MCF 10A (cell line): ENCODE measurements at regions not wholly inside any gene's neighbourhood (a gene's known extent, or its start where the extent isn't known, plus 50 kb on each side); places are given as distances from the start of the nearest gene placed in this dataset.

ENCODE experiments used
- BruUV-seq: library from RNA; stranded (reverse); fragments of 400-500 nt; replicated peaks from 2 replicates; lab custom pipeline; 2021; lab: Mats Ljungman, UMichigan
- CTCF ChIA-PET: fragments of 300-600 bp; sonication (Branson Sonifier 250); formaldehyde crosslinking; extraction: SDS; loops from one replicate; lab custom pipeline; 2021; ENCODE audit warnings: antibody characterized with exemption, inconsistent platforms; lab: Yijun Ruan, JAX
- POLR2A ChIA-PET: fragments of 300-600, 350-650 bp; sonication (Branson Sonifier 250); formaldehyde crosslinking; extraction: SDS; loops from one replicate; lab custom pipeline; 2020; ENCODE audit warnings: antibody characterized with exemption, inconsistent platforms; lab: Yijun Ruan, JAX
- DNase-seq: peaks from one replicate; pipeline ENCODE4 v3.0.0-alpha.2; 2018; ENCODE audit not compliant: unreplicated experiment
- H3K27ac Mint-ChIP-seq: one replicate; pipeline ENCODE4 v1.8.0; 2022; ENCODE audit warnings: mild to moderate bottlenecking, low read depth, mixed read lengths; ENCODE audit not compliant: unreplicated experiment
- H3K27me3 Mint-ChIP-seq: one replicate; pipeline ENCODE4 v1.8.0; 2022; ENCODE audit warnings: mixed read lengths; ENCODE audit not compliant: insufficient read depth, unreplicated experiment
- H3K36me3 Mint-ChIP-seq: one replicate; pipeline ENCODE4 v1.8.0; 2022; ENCODE audit warnings: mild to moderate bottlenecking, moderate library complexity, mixed read lengths; ENCODE audit not compliant: insufficient read depth, unreplicated experiment
- H3K4me1 Mint-ChIP-seq: one replicate; pipeline ENCODE4 v1.8.0; 2022; ENCODE audit warnings: mixed read lengths; ENCODE audit not compliant: insufficient read depth, unreplicated experiment
- H3K4me3 Mint-ChIP-seq: one replicate; pipeline ENCODE4 v1.8.0; 2022; ENCODE audit warnings: mild to moderate bottlenecking, moderate library complexity, mixed read lengths; ENCODE audit not compliant: unreplicated experiment
- H3K9me3 Mint-ChIP-seq: one replicate; pipeline ENCODE4 v1.8.0; 2022; ENCODE audit warnings: mixed read lengths; ENCODE audit not compliant: unreplicated experiment
- CTCF ChIP-seq: fragments of 200-600 bp; IDR thresholded peaks from one replicate; pipeline ENCODE4 v1.8.0; 2022; ENCODE audit warnings: antibody characterized with exemption, mild to moderate bottlenecking; ENCODE audit not compliant: unreplicated experiment
- intact Hi-C: fragments of 100-400 bp; cut with micrococcal nuclease; formaldehyde crosslinking; loops from 2 replicates; pipeline ENCODE4 v1.14.1; 2022

- H3K4me1 Mint-ChIP-seq, result no peaks in the 10 kb centered on the region
- no peak overlapping the region for H3K4me3 Mint-ChIP-seq
- CTCF ChIA-PET, result no interaction called here
- no peaks in the 10 kb centered on the region for H3K36me3 Mint-ChIP-seq
- TF ChIP-seq CTCF, result no peak
- POLR2A ChIA-PET, result no interaction called here
- peaks cover 7% of the 10 kb centered on the region for H3K9me3 Mint-ChIP-seq
- intact Hi-C loops, result no loop called here
- DNase-seq, result no peak
- no TSS peak for BruUV-seq
- H3K27me3 Mint-ChIP-seq, result no peaks in the 10 kb centered on the region
- no peak overlapping the region for H3K27ac Mint-ChIP-seq
Measured at GRCh38 chr6:102126488-102126887, 733.0 kb downstream of the GRIK2 start.

- Mint-ChIP-seq H3K36me3 (no peaks in the 10 kb centered on the region), H3K4me1 (peaks cover 1% of the 10 kb centered on the region), H3K4me3 (no peak overlapping the region), H3K27ac (no peak overlapping the region), H3K9me3 (peaks cover 7% of the 10 kb centered on the region), H3K27me3 (no peaks in the 10 kb centered on the region)
- no peak for TF ChIP-seq CTCF
- POLR2A ChIA-PET, result no interaction called here
- DNase-seq, result no peak
- intact Hi-C loops, result no loop called here
- BruUV-seq, result no TSS peak
- CTCF ChIA-PET, result interaction anchor here (0.6 kb wide), 1 partner anchor 414 kb away, joined by 3 read pairs; no protein-coding TSS in a partner anchor
Measured at GRCh38 chr6:102127253-102127652, 733.7 kb downstream of the GRIK2 start.

- Mint-ChIP-seq H3K4me1 (no peaks in the 10 kb centered on the region), H3K27ac (no peak overlapping the region), H3K9me3 (no peaks in the 10 kb centered on the region), H3K36me3 (no peaks in the 10 kb centered on the region), H3K4me3 (no peak overlapping the region), H3K27me3 (no peaks in the 10 kb centered on the region)
- no peak for DNase-seq
- no peak for TF ChIP-seq CTCF
- CTCF ChIA-PET, result no interaction called here
- POLR2A ChIA-PET, result no interaction called here
- intact Hi-C loops, result no loop called here
- no TSS peak for BruUV-seq
Measured at GRCh38 chr6:102137859-102138258, 744.4 kb downstream of the GRIK2 start.

GRCh38 chr6:102149191-102149590 lies 755.7 kb downstream of the GRIK2 start:
- Mint-ChIP-seq H3K27me3 (no peaks in the 10 kb centered on the region), H3K9me3 (no peaks in the 10 kb centered on the region), H3K4me3 (no peak overlapping the region), H3K36me3 (no peaks in the 10 kb centered on the region), H3K27ac (no peak overlapping the region), H3K4me1 (no peaks in the 10 kb centered on the region)
- no peak for TF ChIP-seq CTCF
- ChIA-PET CTCF (interaction anchor here (0.6 kb wide), 1 partner anchor 148 kb away, joined by 3 read pairs; no protein-coding TSS in a partner anchor), POLR2A (no interaction called here)
- intact Hi-C loops, result no loop called here
- BruUV-seq, result no TSS peak
- DNase-seq, result no peak
